ENCODE measurements at regions not wholly inside any gene's neighbourhood (a gene's known extent, or its start where the extent isn't known, plus 50 kb on each side); places are given as distances from the start of the nearest gene placed in this dataset.

DNA sequence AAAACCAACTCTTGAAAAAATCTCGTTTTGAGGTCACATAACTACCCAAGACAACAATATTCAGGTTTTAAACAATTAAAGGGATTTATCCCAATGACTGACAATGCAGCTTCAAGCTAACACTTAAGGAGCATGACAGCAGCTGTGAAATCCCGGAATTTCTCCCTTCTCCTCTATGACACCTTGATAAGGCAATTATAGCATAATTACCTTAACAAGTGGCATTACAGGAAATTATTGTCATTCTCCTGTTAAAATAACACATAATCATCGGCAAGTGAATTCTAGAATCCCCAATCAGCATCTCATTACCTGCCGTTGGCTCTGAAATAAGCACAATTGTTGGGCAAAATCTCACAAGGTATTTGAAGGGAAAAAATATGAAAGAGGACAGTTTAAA lies 417.0 kb upstream of the PFKP start:
- TF ChIP-seq, protein P1, sequence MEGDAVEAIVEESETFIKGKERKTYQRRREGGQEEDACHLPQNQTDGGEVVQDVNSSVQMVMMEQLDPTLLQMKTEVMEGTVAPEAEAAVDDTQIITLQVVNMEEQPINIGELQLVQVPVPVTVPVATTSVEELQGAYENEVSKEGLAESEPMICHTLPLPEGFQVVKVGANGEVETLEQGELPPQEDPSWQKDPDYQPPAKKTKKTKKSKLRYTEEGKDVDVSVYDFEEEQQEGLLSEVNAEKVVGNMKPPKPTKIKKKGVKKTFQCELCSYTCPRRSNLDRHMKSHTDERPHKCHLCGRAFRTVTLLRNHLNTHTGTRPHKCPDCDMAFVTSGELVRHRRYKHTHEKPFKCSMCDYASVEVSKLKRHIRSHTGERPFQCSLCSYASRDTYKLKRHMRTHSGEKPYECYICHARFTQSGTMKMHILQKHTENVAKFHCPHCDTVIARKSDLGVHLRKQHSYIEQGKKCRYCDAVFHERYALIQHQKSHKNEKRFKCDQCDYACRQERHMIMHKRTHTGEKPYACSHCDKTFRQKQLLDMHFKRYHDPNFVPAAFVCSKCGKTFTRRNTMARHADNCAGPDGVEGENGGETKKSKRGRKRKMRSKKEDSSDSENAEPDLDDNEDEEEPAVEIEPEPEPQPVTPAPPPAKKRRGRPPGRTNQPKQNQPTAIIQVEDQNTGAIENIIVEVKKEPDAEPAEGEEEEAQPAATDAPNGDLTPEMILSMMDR (IDR thresholded peaks at IDR 0.05): no peak
- TF ChIP-seq POLR2A (IDR thresholded peaks at IDR 0.05): no peak
- Histone ChIP-seq H3K27ac (no peak overlapping the region), H3K4me3 (no peak overlapping the region), H3K36me3 (ENCODE audit: low read depth, missing control alignments) (no peaks in the 10 kb centered on the region), H3K27me3 (no peaks in the 10 kb centered on the region), H3K9me3 (no peaks in the 10 kb centered on the region), H3K4me1 (no peaks in the 10 kb centered on the region)
- DNase-seq: no peak
- intact Hi-C loops (cut with DNase I; ENCODE audit: low total_unique reads): no loop called here
- WGBS, 2 donors: 66 to 69% methylated on average over 4 of the region's 4 CpGs

DNA sequence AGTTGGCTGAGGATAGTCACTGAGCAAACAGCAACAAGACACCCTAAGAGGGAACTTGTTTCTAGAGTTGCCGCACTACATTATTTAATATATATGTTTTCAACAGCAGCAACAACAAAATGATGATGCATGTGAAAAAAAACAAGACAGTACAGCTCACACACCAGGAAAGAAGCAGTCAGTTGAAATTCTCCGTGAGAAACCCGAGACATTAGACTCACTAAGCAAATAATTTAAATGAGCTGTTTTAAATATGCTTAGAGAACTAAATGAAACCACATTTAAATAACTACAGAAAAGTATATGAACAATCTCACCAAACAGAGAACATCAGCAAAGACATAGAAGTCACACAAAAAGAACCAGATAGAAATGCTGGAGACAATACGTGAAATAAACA lies 426.3 kb upstream of the PFKP start:
- Histone ChIP-seq H3K9me3 (no peaks in the 10 kb centered on the region), H3K27ac (no peak overlapping the region), H3K4me3 (no peak overlapping the region), H3K27me3 (no peaks in the 10 kb centered on the region), H3K36me3 (ENCODE audit: low read depth, missing control alignments) (no peaks in the 10 kb centered on the region), H3K4me1 (no peaks in the 10 kb centered on the region)
- 93 to 99% methylated on average over 4 of the region's 4 CpGs for WGBS, 2 donors
- TF ChIP-seq, protein P1 (IDR thresholded peaks at IDR 0.05): no peak
- no peak for TF ChIP-seq POLR2A (IDR thresholded peaks at IDR 0.05)
- no peak for DNase-seq
- intact Hi-C loops (cut with DNase I; ENCODE audit: low total_unique reads): no loop called here

DNA sequence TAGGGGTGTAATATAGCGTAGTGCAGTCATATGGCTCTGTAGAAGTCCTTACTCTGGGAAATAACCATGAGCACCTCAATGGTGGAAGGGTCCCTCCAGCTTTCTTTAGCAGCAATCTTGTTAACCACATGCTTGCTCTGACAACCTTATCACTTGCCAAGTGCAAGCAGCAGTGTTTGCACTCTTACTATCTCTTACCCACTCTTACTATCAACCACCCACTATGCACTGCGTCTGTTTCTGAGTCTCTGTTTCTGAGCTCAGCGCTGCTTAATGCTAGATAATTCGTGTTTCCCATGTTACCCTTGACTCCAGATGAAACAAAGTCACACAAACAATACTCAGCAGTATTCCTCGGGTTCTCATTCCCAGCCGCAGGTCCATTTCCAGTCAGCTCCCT lies 433.7 kb upstream of the PFKP start:
- H3K4me3 ChIP-seq: no peak overlapping the region
- TF ChIP-seq POLR2A (IDR thresholded peaks at IDR 0.05): no peak
- TF ChIP-seq, protein P1 (IDR thresholded peaks at IDR 0.05): no peak
- WGBS, 2 donors: 63 to 67% methylated on average over 6 of the region's 6 CpGs
- H3K27me3 ChIP-seq: no peaks in the 10 kb centered on the region
- H3K36me3 ChIP-seq (ENCODE audit: low read depth, missing control alignments): no peaks in the 10 kb centered on the region
- no peaks in the 10 kb centered on the region for H3K9me3 ChIP-seq
- H3K4me1 ChIP-seq: no peaks in the 10 kb centered on the region
- H3K27ac ChIP-seq: no peak overlapping the region
- no peak for DNase-seq
- intact Hi-C loops (cut with DNase I; ENCODE audit: low total_unique reads): no loop called here

DNA sequence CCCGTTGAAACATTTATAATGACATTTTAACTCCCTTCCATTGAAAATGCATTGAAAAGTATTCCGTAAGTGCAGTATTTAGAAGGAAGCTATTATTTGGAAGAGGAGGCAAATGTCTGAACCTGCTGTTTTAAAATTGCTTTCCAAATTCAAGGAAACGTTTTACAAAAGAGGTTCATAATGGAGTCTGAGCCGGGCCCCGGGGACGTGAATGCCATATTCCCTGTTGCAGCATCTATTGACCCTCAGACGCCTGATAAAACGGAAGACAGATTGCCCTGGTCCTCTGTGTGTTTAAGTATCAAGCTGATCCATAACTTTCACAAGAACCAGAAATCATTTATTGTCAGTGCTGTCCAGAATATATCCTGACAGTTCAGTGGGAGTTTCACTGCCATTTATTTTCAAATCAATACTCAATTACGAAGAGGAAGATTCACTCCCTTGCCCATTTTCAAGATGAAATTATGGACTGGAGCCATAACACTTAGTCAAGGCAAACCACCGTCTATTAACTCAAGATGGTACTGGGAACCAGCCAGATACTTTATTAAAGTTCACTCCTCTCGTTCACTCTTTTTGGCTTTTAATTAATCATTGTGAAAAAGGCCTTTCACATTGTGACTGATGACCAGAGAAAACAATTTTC lies 435.7 kb upstream of the PFKP start:
- intact Hi-C loops (cut with DNase I; ENCODE audit: low total_unique reads): no loop called here
- TF ChIP-seq, protein P1 (IDR thresholded peaks at IDR 0.05): no peak
- TF ChIP-seq POLR2A (IDR thresholded peaks at IDR 0.05): no peak
- 60 to 63% methylated on average over 11 of the region's 11 CpGs for WGBS, 2 donors
- no peak for DNase-seq
- H3K4me3 ChIP-seq: no peak overlapping the region
- H3K27me3 ChIP-seq: no peaks in the 10 kb centered on the region
- H3K4me1 ChIP-seq: no peaks in the 10 kb centered on the region
- no peaks in the 10 kb centered on the region for H3K9me3 ChIP-seq
- H3K27ac ChIP-seq: no peak overlapping the region
- no peaks in the 10 kb centered on the region for H3K36me3 ChIP-seq (ENCODE audit: low read depth, missing control alignments)

DNA sequence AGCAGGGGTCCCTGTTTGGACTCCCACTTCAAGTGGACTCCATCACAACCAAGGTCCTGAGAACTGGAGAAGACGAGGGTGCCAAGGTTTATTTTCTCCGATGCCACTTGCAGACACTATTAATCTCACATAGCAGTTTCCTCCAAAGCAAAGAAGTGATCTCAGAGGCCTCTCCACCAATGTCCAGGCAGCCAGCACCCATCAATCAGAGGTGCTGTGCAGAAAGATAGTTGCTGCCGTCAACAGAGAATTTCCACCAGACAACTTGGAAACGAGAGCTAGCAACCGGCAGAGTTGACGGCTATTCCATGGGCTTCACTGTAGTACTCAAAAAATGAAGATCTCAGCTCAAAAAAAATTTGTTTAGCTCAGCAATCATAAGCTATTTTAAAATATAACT lies 438.6 kb upstream of the PFKP start:
- Histone ChIP-seq H3K9me3 (no peaks in the 10 kb centered on the region), H3K27ac (no peak overlapping the region), H3K27me3 (no peaks in the 10 kb centered on the region), H3K36me3 (ENCODE audit: low read depth, missing control alignments) (no peaks in the 10 kb centered on the region), H3K4me3 (no peak overlapping the region), H3K4me1 (no peaks in the 10 kb centered on the region)
- no peak for DNase-seq
- intact Hi-C loops (cut with DNase I; ENCODE audit: low total_unique reads): no loop called here
- TF ChIP-seq POLR2A (IDR thresholded peaks at IDR 0.05): no peak
- TF ChIP-seq, protein P1 (IDR thresholded peaks at IDR 0.05): no peak
- WGBS, 2 donors: 46 to 65% methylated on average over 6 of the region's 6 CpGs
